HS-27A (cell line): ENCODE measurements at regions not wholly inside any gene's neighbourhood (a gene's known extent, or its start where the extent isn't known, plus 50 kb on each side); places are given as distances from the start of the nearest gene placed in this dataset.

Experiments used
- DNase-seq: peaks from one replicate; pipeline ENCODE4 v3.0.0-alpha.2; 2012; ENCODE audit warnings: low read depth, missing footprints

DNA sequence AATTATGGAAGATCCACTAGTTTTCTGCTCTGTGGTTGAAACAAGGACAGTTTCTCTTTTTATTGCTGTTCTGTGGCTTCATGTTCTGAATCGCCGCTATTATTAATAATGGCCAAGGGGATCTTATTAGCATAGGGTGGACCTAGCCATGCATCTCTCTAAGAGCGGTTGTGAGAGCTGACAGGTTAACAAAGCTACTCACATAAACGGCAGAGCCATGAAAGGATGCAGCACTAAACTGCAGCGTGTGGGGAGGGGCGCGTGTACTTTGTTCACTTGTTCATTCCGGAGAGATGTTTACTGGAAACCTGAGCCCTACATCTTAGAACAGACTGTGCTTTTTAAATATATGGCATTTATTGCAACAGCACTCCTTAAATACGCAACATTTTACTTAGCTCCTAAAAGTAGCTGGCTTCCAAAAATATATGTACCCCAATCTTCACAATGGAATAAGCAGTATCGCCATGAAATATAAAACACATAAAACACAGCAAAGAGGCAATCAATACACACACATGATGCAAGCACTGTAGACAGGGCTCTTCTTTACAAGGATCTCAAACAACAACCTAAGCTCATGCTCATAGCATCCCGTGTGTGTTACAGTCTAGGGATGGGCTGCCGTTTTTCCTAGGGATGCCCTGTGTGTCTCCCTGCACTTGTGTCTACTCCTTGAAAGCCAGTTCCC is 424.6 kb downstream of the MED10 start:
- no peak for DNase-seq

GRCh38 chr5:5951953-5952352 is 426.4 kb downstream of the MED10 start:
- DNase-seq, result no peak

GRCh38 chr5:5950658-5951057 is 427.7 kb downstream of the MED10 start:
- DNase-seq, result no peak

DNA sequence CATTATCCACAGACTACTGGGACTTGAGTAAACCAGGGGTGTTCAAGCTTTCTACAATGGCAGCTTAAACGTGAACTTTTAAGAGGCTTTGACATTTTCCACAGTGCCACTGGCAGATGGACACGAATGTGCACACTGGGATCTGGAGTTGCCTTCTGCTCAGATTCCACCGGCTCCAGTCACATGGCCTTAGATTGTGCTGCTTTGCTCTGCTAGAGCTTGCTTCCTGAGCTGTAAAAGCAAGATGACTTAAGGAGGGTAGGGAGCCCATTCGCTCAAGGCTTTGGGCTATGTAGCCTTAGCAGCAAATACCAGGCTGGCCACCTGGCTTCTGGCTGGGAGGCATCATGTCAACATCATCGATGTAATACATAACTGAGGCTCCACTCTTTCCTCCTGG is 436.9 kb downstream of the MED10 start:
- no peak for DNase-seq

DNA sequence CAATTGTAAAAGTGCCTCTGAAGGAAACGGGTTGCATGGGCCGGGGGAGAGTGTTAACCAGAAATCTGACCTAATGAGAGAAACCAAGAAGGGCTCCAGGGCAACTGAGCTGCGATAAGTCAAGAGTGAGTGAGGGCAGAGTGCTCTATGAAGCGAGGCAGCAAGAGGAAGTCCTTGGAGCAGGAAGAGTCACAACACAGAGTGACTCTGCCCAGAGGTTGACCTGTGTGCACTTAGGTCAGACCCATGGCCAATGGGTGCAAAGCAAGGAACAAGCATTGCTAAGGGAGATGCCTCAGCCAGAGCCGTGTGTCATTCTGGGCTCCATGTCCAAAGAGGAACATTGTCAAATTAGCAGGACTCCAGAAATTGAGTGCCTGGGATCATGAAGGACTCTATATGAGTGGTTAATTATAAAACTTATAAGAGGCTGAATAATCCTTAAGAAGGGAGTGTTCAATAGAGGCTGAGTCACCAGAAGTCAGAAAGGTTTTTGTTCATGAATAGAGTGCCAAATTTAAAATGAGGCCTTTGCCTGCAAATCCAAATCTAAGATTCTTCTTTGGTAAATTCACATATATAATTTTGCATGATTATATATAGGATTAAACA is 438.5 kb downstream of the MED10 start:
- DNase-seq, result no peak

DNA sequence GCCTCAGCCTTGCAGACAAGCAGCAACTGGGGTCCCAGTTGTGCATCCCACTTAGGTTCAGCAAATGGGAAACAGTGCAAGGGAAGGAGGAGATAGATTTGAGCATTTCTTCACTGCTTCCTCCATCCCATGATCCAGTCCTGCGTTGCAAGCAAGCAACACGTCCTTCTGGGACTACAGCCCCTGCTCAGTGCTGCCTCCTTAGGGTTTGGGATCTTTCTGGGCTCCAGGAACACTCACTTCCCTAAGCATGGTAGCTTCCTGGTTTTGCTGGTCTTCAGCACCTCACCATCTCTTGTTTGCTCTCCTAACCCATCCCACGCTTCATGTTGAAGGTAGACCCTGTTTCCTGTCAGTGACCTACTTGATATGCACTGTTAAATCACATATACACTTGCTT is 444.7 kb downstream of the MED10 start:
- DNase-seq, result no peak

DNA sequence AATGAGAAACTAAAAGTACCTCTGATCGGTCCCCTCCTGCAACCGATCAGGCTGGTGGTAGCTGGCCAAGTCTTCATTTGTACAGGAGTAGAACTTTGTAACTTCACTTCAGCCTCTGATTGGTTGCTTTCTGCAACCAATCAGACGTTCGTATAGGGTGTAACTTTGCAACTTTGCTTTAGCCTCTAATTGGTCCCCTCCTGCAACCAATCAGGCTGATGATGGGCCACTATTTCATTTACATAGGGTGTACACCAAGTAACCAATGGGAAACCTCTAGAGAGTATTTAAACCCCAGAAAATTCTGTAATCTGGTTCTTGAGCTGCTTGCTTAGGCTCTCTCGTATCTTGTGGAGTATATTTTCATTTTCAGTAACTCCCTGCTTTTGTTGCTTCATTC is 445.5 kb downstream of the MED10 start:
- DNase-seq, result no peak

GRCh38 chr5:5930561-5930960 is 447.8 kb downstream of the MED10 start:
- DNase-seq, result no peak

DNA sequence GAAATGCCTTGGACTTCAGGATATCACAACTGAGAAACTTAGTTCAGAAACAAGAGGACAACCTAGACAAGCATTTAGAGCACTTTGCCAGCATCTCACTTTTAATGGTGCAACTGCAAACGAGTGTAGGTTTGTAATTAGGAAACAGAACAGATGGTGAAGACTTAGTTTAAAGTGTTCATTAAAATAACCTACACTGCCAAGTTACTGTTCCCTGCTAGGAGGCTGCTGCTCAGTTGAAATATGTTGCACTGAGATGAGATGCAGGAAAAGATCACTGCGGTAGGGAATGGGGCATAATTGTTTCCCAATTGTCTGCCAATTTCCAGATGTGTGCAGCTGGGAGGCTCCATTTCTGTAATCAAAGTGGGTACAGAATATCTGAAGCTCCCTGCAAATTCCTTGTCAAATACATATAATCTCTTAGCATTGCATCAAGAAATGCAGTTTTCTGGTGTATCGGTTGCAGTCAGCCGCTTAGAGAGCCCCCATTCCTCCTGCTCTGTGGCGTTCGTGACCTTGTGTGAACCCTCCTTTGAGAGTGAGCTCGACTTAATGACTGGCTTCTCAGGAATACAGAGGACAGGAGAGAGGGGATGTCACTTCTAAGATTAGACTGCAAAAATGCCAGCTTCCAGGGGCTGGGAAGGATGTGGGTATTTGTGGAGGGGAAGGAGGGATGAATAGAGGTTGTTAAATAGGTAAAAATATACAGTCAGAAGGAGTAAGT is 448.9 kb downstream of the MED10 start:
- DNase-seq, result no peak

GRCh38 chr5:5925191-5925590 is 453.2 kb downstream of the MED10 start:
- no peak for DNase-seq

- DNase-seq, result no peak
Measured at GRCh38 chr5:5919411-5919810, 458.9 kb downstream of the MED10 start.

DNA sequence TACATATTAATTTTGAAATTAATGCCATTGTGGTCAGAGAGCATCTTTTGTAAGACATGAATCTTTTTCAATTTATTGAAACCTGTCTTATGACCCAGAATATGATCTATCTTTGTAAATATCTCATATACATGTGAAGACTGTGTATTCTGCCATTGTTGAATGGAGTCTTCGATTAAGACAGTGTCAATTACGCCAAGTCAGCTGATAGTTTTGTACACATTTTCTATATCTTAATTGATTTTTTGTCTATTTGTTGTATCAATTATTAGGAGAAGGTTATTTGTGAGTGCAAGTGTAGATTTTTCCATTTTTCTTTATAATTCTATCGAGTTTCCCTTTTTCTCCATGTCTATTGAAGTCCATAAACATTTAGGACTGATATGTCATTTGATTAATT is 471.6 kb downstream of the MED10 start:
- no peak for DNase-seq

GRCh38 chr5:5905186-5905585 is 473.2 kb downstream of the MED10 start:
- no peak for DNase-seq

- no peak for DNase-seq
Measured at GRCh38 chr5:5904113-5904512, 474.2 kb downstream of the MED10 start.

DNA sequence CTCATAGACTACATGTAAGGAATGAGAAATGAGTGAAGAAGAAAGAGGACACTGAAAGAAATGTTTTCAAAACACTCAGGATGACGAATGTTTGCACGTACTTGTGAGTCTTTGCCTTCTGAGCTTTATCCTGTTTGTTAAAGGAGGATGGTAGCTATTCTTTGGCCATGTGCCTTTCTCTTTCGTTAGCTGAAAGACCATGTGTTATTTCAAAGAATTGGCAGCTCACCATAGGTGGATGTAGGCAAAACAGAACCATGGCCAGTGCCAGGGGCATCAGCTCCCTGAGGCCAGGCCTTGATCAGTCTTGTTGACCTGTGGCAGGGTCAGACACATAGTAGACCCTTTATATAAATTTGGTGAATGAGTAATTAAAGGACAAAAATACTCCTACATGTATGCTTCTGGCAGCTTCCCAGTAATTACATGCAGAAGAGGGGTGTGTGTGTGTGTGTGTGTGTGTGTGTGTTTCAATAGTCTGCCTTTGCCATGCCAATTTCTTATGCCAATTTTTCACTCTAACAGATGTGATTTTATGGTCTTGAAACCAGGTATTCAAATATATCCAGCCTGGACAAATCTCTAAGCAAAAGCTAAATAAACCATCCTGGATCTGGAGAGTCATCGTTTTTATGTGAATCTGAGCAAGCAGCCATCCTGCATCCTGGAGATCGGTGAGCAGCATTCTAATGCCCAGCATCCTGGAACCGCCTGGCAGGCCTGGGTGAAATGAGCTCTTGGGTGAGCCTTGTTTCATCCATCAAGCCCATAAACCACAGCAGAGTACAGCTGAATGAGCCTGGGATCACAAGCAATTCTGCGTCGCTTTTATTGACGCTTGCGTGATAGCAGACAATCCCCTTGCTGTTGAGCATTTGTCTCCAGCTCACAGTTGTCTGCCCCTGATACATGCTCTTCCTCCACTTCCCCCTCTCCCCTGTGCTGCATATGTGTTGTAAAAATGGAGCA is 475.4 kb downstream of the MED10 start:
- no peak for DNase-seq

GRCh38 chr5:5900350-5900749 is 477.9 kb downstream of the ICE1 start:
- DNase-seq, result no peak

- no peak for DNase-seq
Measured at GRCh38 chr5:5899716-5900115, 477.2 kb downstream of the ICE1 start.

GRCh38 chr5:5888284-5888683 is 465.8 kb downstream of the ICE1 start:
- DNase-seq, result no peak

- no peak for DNase-seq
Measured at GRCh38 chr5:5887833-5888232, 465.4 kb downstream of the ICE1 start.

DNA sequence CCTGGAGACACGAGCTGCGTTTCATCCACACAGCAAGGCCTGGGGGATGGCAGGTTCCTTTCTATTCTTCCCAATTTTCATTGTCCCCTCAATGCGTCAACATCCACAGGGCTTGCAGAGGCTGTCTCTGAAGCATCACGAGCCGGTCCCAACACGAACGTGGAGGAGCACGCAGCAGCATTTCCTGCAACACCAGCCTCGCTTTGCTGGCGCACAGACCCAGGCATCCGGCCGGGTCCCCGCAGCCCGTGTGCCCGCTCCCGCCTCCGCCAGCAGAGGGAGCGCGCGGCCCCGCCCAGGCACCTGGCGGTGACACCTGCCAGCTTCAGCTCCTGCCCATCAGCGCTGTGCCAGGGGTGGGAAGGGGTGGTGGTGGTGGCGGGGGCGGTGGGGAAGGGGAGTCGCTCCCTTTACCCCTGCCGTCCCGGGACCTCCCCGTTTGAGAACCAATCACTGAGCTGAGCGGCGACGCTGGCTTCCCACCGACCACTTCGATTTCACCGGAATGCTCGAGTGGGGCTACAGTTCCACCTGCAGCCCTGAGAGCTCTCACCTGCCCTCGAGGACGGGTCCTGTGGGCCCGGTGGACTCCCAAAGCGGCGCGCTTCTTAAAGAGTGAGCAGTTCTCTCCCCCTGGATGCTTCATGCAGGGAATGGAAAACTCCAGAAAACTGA is 464.5 kb downstream of the ICE1 start:
- DNase-seq, result no peak

DNA sequence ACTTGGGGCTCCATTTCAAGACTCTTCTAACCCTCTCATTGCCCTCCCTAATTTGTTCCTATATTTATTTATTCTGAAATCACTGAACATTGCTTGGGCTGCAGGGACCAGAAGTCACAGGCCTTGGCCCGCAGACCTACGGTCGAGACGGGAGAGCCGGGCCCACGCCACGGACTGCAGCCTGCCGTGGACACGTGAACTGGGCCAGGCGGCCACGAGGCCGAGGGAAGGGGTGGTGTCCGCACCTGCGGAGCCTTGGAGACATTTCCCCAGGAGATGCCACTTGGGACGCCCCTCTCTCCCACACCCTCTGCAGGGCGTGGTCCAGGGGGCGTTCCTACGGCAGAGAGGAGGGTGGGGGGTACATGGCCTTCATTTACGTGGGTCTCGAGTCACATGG is 463.9 kb downstream of the ICE1 start:
- no peak for DNase-seq

GRCh38 chr5:5885782-5886181 is 463.3 kb downstream of the ICE1 start:
- DNase-seq, result no peak
